Duodenal mucosa (tissue), 2 donors: ENCODE measurements at regions not wholly inside any gene's neighbourhood (a gene's known extent, or its start where the extent isn't known, plus 50 kb on each side); places are given as distances from the start of the nearest gene placed in this dataset.

Experiments used
- H3K27ac ChIP-seq: one replicate; pipeline ENCODE4 v1.7.0; 2013; ENCODE audit warnings: low read depth, low read length
- H3K27me3 ChIP-seq, 2 donors: one replicate each; pipeline ENCODE4 v1.7.0; 2013; ENCODE audit warnings: low read length in 2 of 2, control low read depth in 1 of 2; ENCODE audit not compliant: insufficient read depth in 2 of 2, control insufficient read depth in 1 of 2
- H3K36me3 ChIP-seq, 2 donors: one replicate each; pipeline ENCODE4 v1.7.0; 2013; ENCODE audit warnings: low read length in 2 of 2, control low read depth in 1 of 2; ENCODE audit not compliant: insufficient read depth in 2 of 2, control insufficient read depth in 1 of 2
- H3K4me1 ChIP-seq, 2 donors: one replicate each; pipeline ENCODE4 v1.7.0; 2013; ENCODE audit warnings: low read length in 2 of 2, control low read depth in 1 of 2; ENCODE audit not compliant: insufficient read depth in 2 of 2, control insufficient read depth in 1 of 2
- H3K4me3 ChIP-seq, 2 donors: one replicate each; pipeline ENCODE4 v1.7.0; 2013; ENCODE audit warnings: low read length in 2 of 2, low read depth in 1 of 2
- H3K9ac ChIP-seq, 2 donors: one replicate each; pipeline ENCODE4 v1.7.0; 2013; ENCODE audit warnings: low read length in 2 of 2, low read depth in 1 of 2
- H3K9me3 ChIP-seq, 2 donors: one replicate each; pipeline ENCODE4 v1.7.0; 2013; ENCODE audit warnings: low read length in 2 of 2, control low read depth in 1 of 2; ENCODE audit not compliant: control insufficient read depth in 1 of 2

- no peak overlapping the region for H3K4me3 ChIP-seq
- H3K9me3 ChIP-seq = peaks cover 0 to 2% of the 10 kb centered on the region in 2 donors
- H3K9ac ChIP-seq = no peak overlapping the region
- no peak overlapping the region for H3K27ac ChIP-seq
- no peaks in the 10 kb centered on the region for H3K4me1 ChIP-seq
- no peaks in the 10 kb centered on the region for H3K36me3 ChIP-seq
- no peaks in the 10 kb centered on the region for H3K27me3 ChIP-seq
Observed at GRCh38 chr6:22041797-22042480, 254.9 kb downstream of the PRL start.

GRCh38 chr6:22042706-22043105 is 254.1 kb downstream of the PRL start:
- no peak overlapping the region for H3K27ac ChIP-seq
- no peaks in the 10 kb centered on the region for H3K4me1 ChIP-seq
- H3K27me3 ChIP-seq = no peaks in the 10 kb centered on the region
- no peak overlapping the region for H3K4me3 ChIP-seq
- H3K9ac ChIP-seq = no peak overlapping the region
- H3K36me3 ChIP-seq = no peaks in the 10 kb centered on the region
- peaks cover 0 to 2% of the 10 kb centered on the region in 2 donors for H3K9me3 ChIP-seq

GRCh38 chr6:22043284-22043962 is 253.4 kb downstream of the PRL start:
- Histone ChIP-seq H3K4me1 (no peaks in the 10 kb centered on the region), H3K27me3 (no peaks in the 10 kb centered on the region), H3K36me3 (no peaks in the 10 kb centered on the region), H3K9ac (no peak overlapping the region), H3K9me3 (peaks cover 0 to 2% of the 10 kb centered on the region in 2 donors), H3K27ac (peak overlapping the region; percentile 30), H3K4me3 (peak overlapping the region in 1 of 2 donors; percentile 7)

- H3K4me1 ChIP-seq = no peaks in the 10 kb centered on the region
- no peak overlapping the region for H3K9ac ChIP-seq
- H3K9me3 ChIP-seq = peaks cover 0 to 2% of the 10 kb centered on the region in 2 donors
- H3K27ac ChIP-seq = no peak overlapping the region
- no peaks in the 10 kb centered on the region for H3K36me3 ChIP-seq
- H3K4me3 ChIP-seq = no peak overlapping the region
- H3K27me3 ChIP-seq = no peaks in the 10 kb centered on the region
Observed at GRCh38 chr6:22045261-22045912, 251.4 kb downstream of the PRL start.

GRCh38 chr6:22049002-22049401 is 247.8 kb downstream of the PRL start:
- no peaks in the 10 kb centered on the region for H3K36me3 ChIP-seq
- no peaks in the 10 kb centered on the region for H3K4me1 ChIP-seq
- H3K9ac ChIP-seq = no peak overlapping the region
- no peak overlapping the region for H3K27ac ChIP-seq
- no peaks in the 10 kb centered on the region for H3K9me3 ChIP-seq
- no peaks in the 10 kb centered on the region for H3K27me3 ChIP-seq
- H3K4me3 ChIP-seq = no peak overlapping the region

GRCh38 chr6:22053391-22053997 is 243.3 kb downstream of the PRL start:
- Histone ChIP-seq H3K9ac (no peak overlapping the region), H3K27ac (no peak overlapping the region), H3K27me3 (no peaks in the 10 kb centered on the region), H3K4me3 (no peak overlapping the region), H3K4me1 (no peaks in the 10 kb centered on the region), H3K9me3 (no peaks in the 10 kb centered on the region), H3K36me3 (no peaks in the 10 kb centered on the region)

- Histone ChIP-seq H3K9me3 (no peaks in the 10 kb centered on the region), H3K27ac (no peak overlapping the region), H3K27me3 (no peaks in the 10 kb centered on the region), H3K4me1 (no peaks in the 10 kb centered on the region), H3K36me3 (no peaks in the 10 kb centered on the region), H3K9ac (no peak overlapping the region), H3K4me3 (no peak overlapping the region)
Observed at GRCh38 chr6:22056398-22056797, 240.4 kb downstream of the PRL start.

- Histone ChIP-seq H3K27me3 (no peaks in the 10 kb centered on the region), H3K9ac (no peak overlapping the region), H3K9me3 (no peaks in the 10 kb centered on the region), H3K4me1 (peaks cover 0 to 2% of the 10 kb centered on the region in 2 donors), H3K27ac (no peak overlapping the region), H3K4me3 (no peak overlapping the region), H3K36me3 (no peaks in the 10 kb centered on the region)
Observed at GRCh38 chr6:22057962-22058361, 238.9 kb downstream of the PRL start.

- Histone ChIP-seq H3K4me1 (peaks cover 0 to 6% of the 10 kb centered on the region in 2 donors), H3K9me3 (no peaks in the 10 kb centered on the region), H3K4me3 (no peak overlapping the region), H3K27ac (no peak overlapping the region), H3K36me3 (no peaks in the 10 kb centered on the region), H3K27me3 (no peaks in the 10 kb centered on the region), H3K9ac (no peak overlapping the region)
Observed at GRCh38 chr6:22059126-22059525, 237.7 kb downstream of the PRL start.

GRCh38 chr6:22059946-22060345 is 236.9 kb downstream of the PRL start:
- no peaks in the 10 kb centered on the region for H3K36me3 ChIP-seq
- H3K27ac ChIP-seq = no peak overlapping the region
- no peaks in the 10 kb centered on the region for H3K27me3 ChIP-seq
- H3K9ac ChIP-seq = no peak overlapping the region
- H3K9me3 ChIP-seq = no peaks in the 10 kb centered on the region
- peaks cover 0 to 6% of the 10 kb centered on the region in 2 donors for H3K4me1 ChIP-seq
- H3K4me3 ChIP-seq = no peak overlapping the region
